GM19035 (cell line): ENCODE measurements at regions not wholly inside any gene's neighbourhood (a gene's known extent, or its start where the extent isn't known, plus 50 kb on each side); places are given as distances from the start of the nearest gene placed in this dataset.

Experiments used
- ATAC-seq: cut with Tn5 transposase; IDR thresholded peaks from one replicate; pipeline ENCODE4 v1.9.1; 2021; ENCODE audit not compliant: unreplicated experiment

GRCh38 chr6:92840246-92840930, 579.0 kb downstream of the EPHA7 start:
- ATAC-seq = no peak

- ATAC-seq = no peak
These were observed 590.6 kb downstream of the EPHA7 start for GRCh38 chr6:92828788-92829187.

- no peak for ATAC-seq
These were observed 592.3 kb downstream of the EPHA7 start for GRCh38 chr6:92827104-92827503.

- ATAC-seq = no peak
These were observed 592.7 kb downstream of the EPHA7 start for GRCh38 chr6:92826633-92827032.

- ATAC-seq = no peak
These were observed 597.1 kb downstream of the EPHA7 start for GRCh38 chr6:92822222-92822621.

GRCh38 chr6:92820601-92821000, 598.8 kb downstream of the EPHA7 start:
- ATAC-seq = no peak

- peak; percentile 99 for ATAC-seq
These were observed 608.4 kb downstream of the EPHA7 start for GRCh38 chr6:92810913-92811312.

- no peak for ATAC-seq
These were observed 613.1 kb downstream of the EPHA7 start for GRCh38 chr6:92806254-92806653.

GRCh38 chr6:92791403-92791802, 628.0 kb downstream of the EPHA7 start:
- no peak for ATAC-seq

GRCh38 chr6:92790381-92790780, 629.0 kb downstream of the EPHA7 start:
- no peak for ATAC-seq

GRCh38 chr6:92784235-92784634, 635.1 kb downstream of the EPHA7 start:
- ATAC-seq = no peak

GRCh38 chr6:92779746-92780145, 639.6 kb downstream of the EPHA7 start:
- ATAC-seq = no peak

- no peak for ATAC-seq
These were observed 642.1 kb downstream of the EPHA7 start for GRCh38 chr6:92777146-92777740.

- ATAC-seq = no peak
These were observed 648.8 kb downstream of the EPHA7 start for GRCh38 chr6:92770540-92770939.

- ATAC-seq = no peak
These were observed 652.3 kb downstream of the EPHA7 start for GRCh38 chr6:92767101-92767500.

- no peak for ATAC-seq
These were observed 655.7 kb downstream of the EPHA7 start for GRCh38 chr6:92763680-92764079.

- ATAC-seq = no peak
These were observed 656.1 kb downstream of the EPHA7 start for GRCh38 chr6:92763274-92763584.

- no peak for ATAC-seq
These were observed 656.7 kb downstream of the EPHA7 start for GRCh38 chr6:92762443-92763273.

GRCh38 chr6:92759178-92759577, 660.2 kb downstream of the EPHA7 start:
- no peak for ATAC-seq

GRCh38 chr6:92757925-92758324, 661.4 kb downstream of the EPHA7 start:
- no peak for ATAC-seq

- no peak for ATAC-seq
These were observed 662.4 kb downstream of the EPHA7 start for GRCh38 chr6:92756912-92757311.

- ATAC-seq = no peak
These were observed 665.4 kb downstream of the EPHA7 start for GRCh38 chr6:92753956-92754355.
